ENCODE measurements at regions not wholly inside any gene's neighbourhood (a gene's known extent, or its start where the extent isn't known, plus 50 kb on each side); places are given as distances from the start of the nearest gene placed in this dataset.

DNA sequence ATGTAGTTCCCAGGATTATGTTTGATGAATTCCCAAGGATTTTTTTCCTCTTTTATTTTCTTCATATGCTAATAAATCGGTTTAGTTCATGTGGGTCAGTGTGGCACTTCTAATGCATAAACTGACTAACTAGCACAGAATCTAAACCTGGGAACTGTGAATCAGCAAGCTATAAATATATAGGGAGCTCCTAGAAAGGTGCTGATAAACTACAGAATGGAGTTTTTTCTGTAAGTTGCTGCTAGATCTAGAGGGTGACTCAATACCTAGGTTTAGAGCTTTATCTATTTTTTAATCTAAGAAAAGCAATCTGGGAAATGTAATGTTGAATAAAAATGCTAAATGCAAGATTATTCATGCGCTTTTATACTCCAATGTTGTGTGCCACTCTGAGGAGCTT, 118.8 kb upstream of the PTCHD4 start (continued):
- no peak for TF ChIP-seq ESRRA (IDR thresholded peaks at IDR 0.05; ENCODE audit: low read length)

DNA sequence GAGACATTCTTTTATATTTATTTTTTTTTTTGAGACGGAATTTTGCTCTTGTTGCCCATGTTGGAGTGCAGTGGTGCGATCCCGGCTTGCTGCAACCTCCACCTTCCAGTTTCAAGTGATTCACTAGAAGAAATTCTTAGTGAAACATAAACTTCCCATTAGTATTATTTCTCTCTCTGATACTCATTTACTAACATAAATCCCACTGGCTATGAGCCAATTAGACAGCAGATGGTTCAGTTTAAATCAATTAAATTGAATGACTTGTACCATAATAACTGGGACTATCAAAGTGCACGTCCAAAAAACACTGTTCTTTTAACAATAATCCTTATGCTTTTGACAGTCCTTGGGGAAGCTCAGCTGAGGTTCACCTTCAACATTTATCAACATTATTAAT, 111.2 kb upstream of the PTCHD4 start:
- in situ Hi-C loops (cut with MboI), result no loop called here
- FAIRE-seq, result no peak
- intact Hi-C loops (cut with micrococcal nuclease; ENCODE audit: unreplicated experiment), result no loop called here
- Histone ChIP-seq H3K36me3 (ENCODE audit: control insufficient read depth in 2 of 2, insufficient read depth in 2 of 2, low read length in 1 of 2) (no peaks in the 10 kb centered on the region), H2AFZ (ENCODE audit: control insufficient read depth, low read depth, low read length) (no peak overlapping the region), H3K27ac (ENCODE audit: control insufficient read depth, insufficient read depth) (no peak overlapping the region), H4K20me1 (ENCODE audit: control insufficient read depth, insufficient read depth) (no peaks in the 10 kb centered on the region), H3K4me1 (ENCODE audit: control insufficient read depth, insufficient read depth, low read length) (no peaks in the 10 kb centered on the region), H3K27me3 (replicated peaks in 1 of 2; ENCODE audit: control insufficient read depth in 2 of 2, insufficient read depth in 2 of 2, low read length in 1 of 2) (no peaks in the 10 kb centered on the region), H3K9ac (ENCODE audit: control insufficient read depth, insufficient read depth, low read length) (no peak overlapping the region), H3K9me3 (replicated peaks; ENCODE audit: control insufficient read depth, insufficient read depth, low read length) (no peaks in the 10 kb centered on the region), H3K79me2 (ENCODE audit: control insufficient read depth, insufficient read depth, low read length) (no peaks in the 10 kb centered on the region), H3K4me3 (no peak overlapping the region), H3K4me2 (ENCODE audit: control insufficient read depth, insufficient read depth) (no peak overlapping the region)
- POLR2A ChIA-PET, result no interaction called here
- BruUV-seq (replicated peaks), result no TSS peak
- DNase-seq (ENCODE audit: low read depth, low spot score), result no peak
- TF ChIP-seq STAT3 (IDR thresholded peaks at IDR 0.05; ENCODE audit: low read depth, low read length), result no peak
- TF ChIP-seq HDAC2 (IDR thresholded peaks at IDR 0.05), result no peak
- TF ChIP-seq, protein P1, sequence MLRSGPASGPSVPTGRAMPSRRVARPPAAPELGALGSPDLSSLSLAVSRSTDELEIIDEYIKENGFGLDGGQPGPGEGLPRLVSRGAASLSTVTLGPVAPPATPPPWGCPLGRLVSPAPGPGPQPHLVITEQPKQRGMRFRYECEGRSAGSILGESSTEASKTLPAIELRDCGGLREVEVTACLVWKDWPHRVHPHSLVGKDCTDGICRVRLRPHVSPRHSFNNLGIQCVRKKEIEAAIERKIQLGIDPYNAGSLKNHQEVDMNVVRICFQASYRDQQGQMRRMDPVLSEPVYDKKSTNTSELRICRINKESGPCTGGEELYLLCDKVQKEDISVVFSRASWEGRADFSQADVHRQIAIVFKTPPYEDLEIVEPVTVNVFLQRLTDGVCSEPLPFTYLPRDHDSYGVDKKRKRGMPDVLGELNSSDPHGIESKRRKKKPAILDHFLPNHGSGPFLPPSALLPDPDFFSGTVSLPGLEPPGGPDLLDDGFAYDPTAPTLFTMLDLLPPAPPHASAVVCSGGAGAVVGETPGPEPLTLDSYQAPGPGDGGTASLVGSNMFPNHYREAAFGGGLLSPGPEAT (IDR thresholded peaks at IDR 0.05; ENCODE audit: low read depth), result no peak
- TF ChIP-seq JUND (IDR thresholded peaks at IDR 0.05; ENCODE audit: low read depth, low read length), result no peak
- TF ChIP-seq RCOR1 (conservative IDR thresholded peaks at IDR 0.05; ENCODE audit: low read depth, low read length), result no peak
- TF ChIP-seq MXI1 (IDR thresholded peaks at IDR 0.05; ENCODE audit: low read depth, low read length), result no peak
- TF ChIP-seq NR2F1 (conservative IDR thresholded peaks at IDR 0.05), result no peak
- TF ChIP-seq IKZF1 (conservative IDR thresholded peaks at IDR 0.05), result no peak
- no peak for TF ChIP-seq DPF2 (IDR thresholded peaks at IDR 0.05)
- TF ChIP-seq CBX5 (IDR thresholded peaks at IDR 0.05; ENCODE audit: low read depth), result no peak
- TF ChIP-seq, protein P2, sequence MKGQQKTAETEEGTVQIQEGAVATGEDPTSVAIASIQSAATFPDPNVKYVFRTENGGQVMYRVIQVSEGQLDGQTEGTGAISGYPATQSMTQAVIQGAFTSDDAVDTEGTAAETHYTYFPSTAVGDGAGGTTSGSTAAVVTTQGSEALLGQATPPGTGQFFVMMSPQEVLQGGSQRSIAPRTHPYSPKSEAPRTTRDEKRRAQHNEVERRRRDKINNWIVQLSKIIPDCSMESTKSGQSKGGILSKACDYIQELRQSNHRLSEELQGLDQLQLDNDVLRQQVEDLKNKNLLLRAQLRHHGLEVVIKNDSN (IDR thresholded peaks at IDR 0.05; ENCODE audit: borderline replicate concordance, extremely low read length, insufficient read depth, low read depth, low read length), result no peak
- no peak for TF ChIP-seq RAD21 (IDR thresholded peaks at IDR 0.05; ENCODE audit: insufficient read depth, low read depth, low read length)
- TF ChIP-seq NFXL1 (IDR thresholded peaks at IDR 0.05; ENCODE audit: borderline replicate concordance), result no peak
- RAD21 ChIA-PET (ENCODE audit: unreplicated experiment), result no interaction called here
- SMC1A ChIA-PET (ENCODE audit: uncharacterized antibody, unreplicated experiment), result no interaction called here
- CTCF ChIA-PET, result interaction anchor here (0.5 kb wide), 1 partner anchor 29 kb away, joined by 3 read pairs; no protein-coding TSS in a partner anchor
- 37% methylated on average over 4 of the region's 4 CpGs for WGBS (ENCODE audit: insufficient coverage, insufficient replicate concordance, low lambda C conversion rate, missing lambda C conversion rate)
- ATAC-seq, result no peak

Measured in GM12878 (cell line).